ENCODE measurements at regions not wholly inside any gene's neighbourhood (a gene's known extent, or its start where the extent isn't known, plus 50 kb on each side); places are given as distances from the start of the nearest gene placed in this dataset.

DNA sequence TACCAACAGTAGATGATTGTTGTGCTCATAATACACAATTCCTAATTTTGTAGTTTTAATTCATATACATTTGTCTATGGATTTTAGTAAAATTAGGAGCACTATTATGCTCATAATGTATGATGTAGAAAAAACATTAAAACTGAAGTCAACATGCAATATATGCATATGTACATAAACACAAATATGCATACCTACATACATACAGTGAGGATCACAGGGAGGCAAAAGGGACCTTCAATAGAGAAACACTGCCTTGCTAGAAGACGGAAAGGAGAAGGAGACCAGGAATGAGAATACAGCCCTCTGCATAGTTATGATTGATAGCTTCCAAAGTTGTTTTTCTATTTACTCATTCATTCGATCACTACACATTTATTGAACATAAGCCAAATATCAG is 606.5 kb downstream of the LMO4 start:
- H3K36me3 Mint-ChIP-seq (ENCODE audit: insufficient read depth, unreplicated experiment): no peaks in the 10 kb centered on the region
- peaks cover 8% of the 10 kb centered on the region for H3K9me3 Mint-ChIP-seq (ENCODE audit: unreplicated experiment)
- BruUV-seq (replicated peaks): no TSS peak
- TF ChIP-seq, protein P1, sequence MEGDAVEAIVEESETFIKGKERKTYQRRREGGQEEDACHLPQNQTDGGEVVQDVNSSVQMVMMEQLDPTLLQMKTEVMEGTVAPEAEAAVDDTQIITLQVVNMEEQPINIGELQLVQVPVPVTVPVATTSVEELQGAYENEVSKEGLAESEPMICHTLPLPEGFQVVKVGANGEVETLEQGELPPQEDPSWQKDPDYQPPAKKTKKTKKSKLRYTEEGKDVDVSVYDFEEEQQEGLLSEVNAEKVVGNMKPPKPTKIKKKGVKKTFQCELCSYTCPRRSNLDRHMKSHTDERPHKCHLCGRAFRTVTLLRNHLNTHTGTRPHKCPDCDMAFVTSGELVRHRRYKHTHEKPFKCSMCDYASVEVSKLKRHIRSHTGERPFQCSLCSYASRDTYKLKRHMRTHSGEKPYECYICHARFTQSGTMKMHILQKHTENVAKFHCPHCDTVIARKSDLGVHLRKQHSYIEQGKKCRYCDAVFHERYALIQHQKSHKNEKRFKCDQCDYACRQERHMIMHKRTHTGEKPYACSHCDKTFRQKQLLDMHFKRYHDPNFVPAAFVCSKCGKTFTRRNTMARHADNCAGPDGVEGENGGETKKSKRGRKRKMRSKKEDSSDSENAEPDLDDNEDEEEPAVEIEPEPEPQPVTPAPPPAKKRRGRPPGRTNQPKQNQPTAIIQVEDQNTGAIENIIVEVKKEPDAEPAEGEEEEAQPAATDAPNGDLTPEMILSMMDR (IDR thresholded peaks at IDR 0.05; ENCODE audit: unreplicated experiment): no peak
- H3K4me3 Mint-ChIP-seq (ENCODE audit: unreplicated experiment): no peak overlapping the region
- no peak for DNase-seq (ENCODE audit: unreplicated experiment)
- CTCF ChIA-PET: interaction anchor here (0.9 kb wide), 1 partner anchor 18 kb away, joined by 9 read pairs; no protein-coding TSS in a partner anchor
- intact Hi-C loops (cut with micrococcal nuclease): no loop called here
- no peaks in the 10 kb centered on the region for H3K4me1 Mint-ChIP-seq (ENCODE audit: insufficient read depth, unreplicated experiment)
- H3K27me3 Mint-ChIP-seq (ENCODE audit: insufficient read depth, unreplicated experiment): no peaks in the 10 kb centered on the region
- POLR2A ChIA-PET: no interaction called here
- no peak overlapping the region for H3K27ac Mint-ChIP-seq (ENCODE audit: low read depth, unreplicated experiment)

DNA sequence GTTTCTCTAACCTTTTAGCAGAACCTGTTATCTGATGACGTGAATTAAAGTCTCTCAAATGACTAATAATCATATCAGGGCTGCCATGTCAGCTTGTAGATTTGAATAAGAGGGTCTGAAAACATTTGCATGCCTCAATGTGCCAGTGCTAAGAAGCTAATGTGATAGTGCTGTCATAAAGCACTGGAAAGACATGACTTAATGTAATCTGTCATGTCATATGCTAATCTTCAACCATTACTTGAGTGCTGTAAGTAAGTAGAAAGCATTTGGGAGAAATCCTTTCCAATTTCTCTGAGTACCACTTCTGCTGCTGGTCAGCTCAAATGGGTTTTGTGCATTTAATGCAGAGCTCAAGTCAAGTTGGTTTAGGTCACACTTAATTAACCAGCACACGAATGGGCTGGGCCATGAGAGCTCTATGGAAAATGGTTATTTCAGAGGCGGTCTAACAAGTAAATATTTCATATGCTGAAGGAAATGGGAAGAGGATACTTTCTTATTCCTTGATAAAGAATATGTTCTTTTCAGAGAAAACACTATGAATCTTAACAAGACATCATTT is 609.2 kb downstream of the LMO4 start:
- Mint-ChIP-seq H3K36me3 (ENCODE audit: insufficient read depth, unreplicated experiment) (no peaks in the 10 kb centered on the region), H3K27me3 (ENCODE audit: insufficient read depth, unreplicated experiment) (no peaks in the 10 kb centered on the region), H3K9me3 (ENCODE audit: unreplicated experiment) (no peaks in the 10 kb centered on the region), H3K4me3 (ENCODE audit: unreplicated experiment) (no peak overlapping the region), H3K4me1 (ENCODE audit: insufficient read depth, unreplicated experiment) (peaks cover 5% of the 10 kb centered on the region), H3K27ac (ENCODE audit: low read depth, unreplicated experiment) (no peak overlapping the region)
- DNase-seq (ENCODE audit: unreplicated experiment): no peak
- BruUV-seq (replicated peaks): no TSS peak
- intact Hi-C loops (cut with micrococcal nuclease): no loop called here
- CTCF ChIA-PET: interaction anchor here (0.5 kb wide), 1 partner anchor 717 kb away, joined by 3 read pairs; no protein-coding TSS in a partner anchor
- POLR2A ChIA-PET: no interaction called here
- TF ChIP-seq, protein P1 (IDR thresholded peaks at IDR 0.05; ENCODE audit: unreplicated experiment): no peak

GRCh38 chr1:87938631-87939030 is 610.0 kb downstream of the LMO4 start:
- H3K4me1 Mint-ChIP-seq (ENCODE audit: insufficient read depth, unreplicated experiment): peaks cover 5% of the 10 kb centered on the region
- H3K4me3 Mint-ChIP-seq (ENCODE audit: unreplicated experiment): no peak overlapping the region
- intact Hi-C loops (cut with micrococcal nuclease): no loop called here
- DNase-seq (ENCODE audit: unreplicated experiment): no peak
- no peaks in the 10 kb centered on the region for H3K9me3 Mint-ChIP-seq (ENCODE audit: unreplicated experiment)
- CTCF ChIA-PET: no interaction called here
- BruUV-seq (replicated peaks): no TSS peak
- no peaks in the 10 kb centered on the region for H3K27me3 Mint-ChIP-seq (ENCODE audit: insufficient read depth, unreplicated experiment)
- H3K36me3 Mint-ChIP-seq (ENCODE audit: insufficient read depth, unreplicated experiment): no peaks in the 10 kb centered on the region
- TF ChIP-seq, protein P1 (IDR thresholded peaks at IDR 0.05; ENCODE audit: unreplicated experiment): no peak
- POLR2A ChIA-PET: no interaction called here
- no peak overlapping the region for H3K27ac Mint-ChIP-seq (ENCODE audit: low read depth, unreplicated experiment)

GRCh38 chr1:87939444-87939843 is 610.8 kb downstream of the LMO4 start:
- Mint-ChIP-seq H3K27ac (ENCODE audit: low read depth, unreplicated experiment) (no peak overlapping the region), H3K9me3 (ENCODE audit: unreplicated experiment) (no peaks in the 10 kb centered on the region), H3K4me1 (ENCODE audit: insufficient read depth, unreplicated experiment) (peaks cover 5% of the 10 kb centered on the region), H3K27me3 (ENCODE audit: insufficient read depth, unreplicated experiment) (no peaks in the 10 kb centered on the region), H3K4me3 (ENCODE audit: unreplicated experiment) (no peak overlapping the region), H3K36me3 (ENCODE audit: insufficient read depth, unreplicated experiment) (no peaks in the 10 kb centered on the region)
- TF ChIP-seq, protein P1 (IDR thresholded peaks at IDR 0.05; ENCODE audit: unreplicated experiment): no peak
- no TSS peak for BruUV-seq (replicated peaks)
- intact Hi-C loops (cut with micrococcal nuclease): no loop called here
- ChIA-PET CTCF (interaction anchor here (0.6 to 0.7 kb wide), 2 partner anchors 14 to 540 kb away, joined by 3 read pairs; no protein-coding TSS in a partner anchor), POLR2A (no interaction called here)
- DNase-seq (ENCODE audit: unreplicated experiment): no peak

Data from MCF 10A (cell line).